Type B pancreatic cell (in vitro differentiated cells): ENCODE measurements at regions not wholly inside any gene's neighbourhood (a gene's known extent, or its start where the extent isn't known, plus 50 kb on each side); places are given as distances from the start of the nearest gene placed in this dataset.

Experiments used
- DNase-seq: peaks from one replicate; pipeline ENCODE4 v3.0.0; 2021; ENCODE audit warnings: mixed read lengths; ENCODE audit not compliant: unreplicated experiment; ENCODE audit errors: extremely low spot score
- H3K27ac Mint-ChIP-seq: 2 replicates; pipeline ENCODE4 v1.8.0; 2021; ENCODE audit warnings: mild to moderate bottlenecking, mixed read lengths
- H3K27me3 Mint-ChIP-seq: 2 replicates; pipeline ENCODE4 v1.8.0; 2021; ENCODE audit warnings: mixed read lengths
- H3K36me3 Mint-ChIP-seq: 2 replicates; pipeline ENCODE4 v1.8.0; 2021; ENCODE audit warnings: mixed read lengths
- H3K4me1 Mint-ChIP-seq: one replicate; pipeline ENCODE4 v1.8.0; 2021; ENCODE audit warnings: mixed read lengths; ENCODE audit not compliant: unreplicated experiment
- H3K4me3 Mint-ChIP-seq: 2 replicates; pipeline ENCODE4 v1.8.0; 2021; ENCODE audit warnings: mild to moderate bottlenecking, mixed read lengths
- H3K9me3 Mint-ChIP-seq: 2 replicates; pipeline ENCODE4 v1.8.0; 2021; ENCODE audit warnings: mixed read lengths
- TF ChIP-seq, protein P1 (sequence below): fragments of 200-600 bp; sonication (generic); conservative IDR thresholded peaks from 2 replicates; pipeline ENCODE4 v1.5.0; 2021; ENCODE audit warnings: antibody characterized with exemption, mild to moderate bottlenecking

DNA sequence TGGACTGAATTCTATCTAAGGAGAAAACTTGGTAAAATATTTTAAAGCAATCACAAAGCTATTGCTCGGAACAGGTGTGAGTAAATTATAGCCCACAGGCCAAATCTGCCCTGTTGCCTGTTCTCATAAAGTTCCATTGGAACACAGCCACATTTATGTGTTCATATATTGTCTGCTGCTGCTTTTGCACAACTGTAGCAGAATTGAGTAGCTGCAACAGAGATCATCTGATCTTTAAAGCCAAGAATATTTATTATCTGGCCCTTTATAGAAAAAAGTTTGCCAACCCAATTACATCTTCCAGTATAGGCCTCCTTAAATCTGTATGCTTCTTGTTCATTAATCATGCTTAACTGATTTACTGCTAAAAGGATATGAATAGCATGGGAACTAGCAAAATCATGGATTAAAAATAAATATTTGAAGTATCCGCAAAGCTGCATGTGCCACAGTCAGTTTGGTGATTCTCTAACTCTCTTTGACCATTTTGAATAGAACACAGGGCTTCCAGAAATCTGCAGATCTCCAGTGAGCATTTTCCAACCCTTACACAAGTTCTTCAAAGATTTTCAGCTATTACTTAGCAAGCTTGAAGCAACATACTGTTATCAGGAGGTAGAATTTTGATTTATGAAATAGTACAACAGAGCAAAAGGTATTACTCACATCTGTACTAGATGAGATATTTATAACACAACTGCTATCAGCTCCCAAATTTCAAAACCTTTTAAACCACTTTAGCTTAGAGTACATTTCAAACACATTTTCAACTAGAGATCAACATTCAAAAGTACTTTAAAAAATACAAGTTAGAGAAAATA, 312.6 kb upstream of the ID4 start:
- no peak for DNase-seq
- H3K27ac Mint-ChIP-seq: no peak overlapping the region
- H3K4me1 Mint-ChIP-seq: no peaks in the 10 kb centered on the region

GRCh38 chr6:19525673-19526072, 311.5 kb upstream of the ID4 start:
- Mint-ChIP-seq H3K27ac (no peak overlapping the region), H3K4me3 (no peak overlapping the region), H3K9me3 (no peaks in the 10 kb centered on the region), H3K27me3 (no peaks in the 10 kb centered on the region), H3K4me1 (no peaks in the 10 kb centered on the region), H3K36me3 (no peaks in the 10 kb centered on the region)
- TF ChIP-seq, protein P1, sequence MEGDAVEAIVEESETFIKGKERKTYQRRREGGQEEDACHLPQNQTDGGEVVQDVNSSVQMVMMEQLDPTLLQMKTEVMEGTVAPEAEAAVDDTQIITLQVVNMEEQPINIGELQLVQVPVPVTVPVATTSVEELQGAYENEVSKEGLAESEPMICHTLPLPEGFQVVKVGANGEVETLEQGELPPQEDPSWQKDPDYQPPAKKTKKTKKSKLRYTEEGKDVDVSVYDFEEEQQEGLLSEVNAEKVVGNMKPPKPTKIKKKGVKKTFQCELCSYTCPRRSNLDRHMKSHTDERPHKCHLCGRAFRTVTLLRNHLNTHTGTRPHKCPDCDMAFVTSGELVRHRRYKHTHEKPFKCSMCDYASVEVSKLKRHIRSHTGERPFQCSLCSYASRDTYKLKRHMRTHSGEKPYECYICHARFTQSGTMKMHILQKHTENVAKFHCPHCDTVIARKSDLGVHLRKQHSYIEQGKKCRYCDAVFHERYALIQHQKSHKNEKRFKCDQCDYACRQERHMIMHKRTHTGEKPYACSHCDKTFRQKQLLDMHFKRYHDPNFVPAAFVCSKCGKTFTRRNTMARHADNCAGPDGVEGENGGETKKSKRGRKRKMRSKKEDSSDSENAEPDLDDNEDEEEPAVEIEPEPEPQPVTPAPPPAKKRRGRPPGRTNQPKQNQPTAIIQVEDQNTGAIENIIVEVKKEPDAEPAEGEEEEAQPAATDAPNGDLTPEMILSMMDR: no peak
- DNase-seq: no peak

More for the DNA sequence above, 312.6 kb upstream of the ID4 start:
- Mint-ChIP-seq H3K36me3 (no peaks in the 10 kb centered on the region), H3K27me3 (no peaks in the 10 kb centered on the region), H3K9me3 (no peaks in the 10 kb centered on the region), H3K4me3 (no peak overlapping the region)
- TF ChIP-seq, protein P1: no peak

DNA sequence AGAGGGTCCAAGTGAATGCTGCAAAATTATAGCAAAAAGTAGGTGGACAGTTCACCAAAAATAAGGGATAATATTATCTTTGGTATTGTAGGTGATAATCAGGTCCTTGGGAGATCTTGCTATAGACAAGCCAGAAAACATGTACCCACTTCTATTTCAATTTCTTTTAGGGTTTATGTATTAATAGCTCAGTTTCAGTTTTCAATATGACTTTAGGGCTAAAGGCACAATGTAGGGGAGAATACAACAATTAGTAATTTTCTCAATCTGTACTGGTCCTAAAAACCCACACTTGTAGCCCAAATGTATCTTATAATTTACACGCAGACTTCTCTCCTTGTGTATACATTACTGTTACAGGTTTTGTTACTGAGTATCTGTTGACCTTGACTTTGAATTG, 307.0 kb upstream of the ID4 start:
- Mint-ChIP-seq H3K4me3 (no peak overlapping the region), H3K27ac (no peak overlapping the region), H3K36me3 (no peaks in the 10 kb centered on the region), H3K27me3 (no peaks in the 10 kb centered on the region), H3K4me1 (no peaks in the 10 kb centered on the region), H3K9me3 (no peaks in the 10 kb centered on the region)
- no peak for DNase-seq
- TF ChIP-seq, protein P1: no peak

DNA sequence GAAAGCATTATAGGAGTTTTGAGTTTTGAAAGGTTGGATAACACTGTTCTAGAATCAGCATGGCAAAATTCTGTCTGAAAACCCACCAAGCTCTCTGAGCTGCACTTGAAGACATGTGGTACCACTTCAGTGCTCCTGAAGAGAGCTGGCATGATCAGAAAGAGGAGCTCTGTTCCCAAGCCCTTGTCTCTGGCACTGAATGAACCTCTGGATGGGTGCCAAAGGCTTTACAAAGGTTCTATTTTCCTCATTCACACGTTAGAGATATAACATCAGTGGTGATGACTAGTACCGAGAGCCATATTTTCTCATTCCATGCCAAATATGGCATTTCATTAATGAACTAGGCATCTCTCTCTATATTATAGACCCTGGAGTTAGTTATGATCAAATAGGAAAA, 301.8 kb upstream of the ID4 start:
- H3K27me3 Mint-ChIP-seq: no peaks in the 10 kb centered on the region
- H3K9me3 Mint-ChIP-seq: peaks cover 9% of the 10 kb centered on the region
- H3K27ac Mint-ChIP-seq: no peak overlapping the region
- peaks cover 12% of the 10 kb centered on the region for H3K4me1 Mint-ChIP-seq
- no peak for DNase-seq
- H3K4me3 Mint-ChIP-seq: no peak overlapping the region
- TF ChIP-seq, protein P1: no peak
- no peaks in the 10 kb centered on the region for H3K36me3 Mint-ChIP-seq

DNA sequence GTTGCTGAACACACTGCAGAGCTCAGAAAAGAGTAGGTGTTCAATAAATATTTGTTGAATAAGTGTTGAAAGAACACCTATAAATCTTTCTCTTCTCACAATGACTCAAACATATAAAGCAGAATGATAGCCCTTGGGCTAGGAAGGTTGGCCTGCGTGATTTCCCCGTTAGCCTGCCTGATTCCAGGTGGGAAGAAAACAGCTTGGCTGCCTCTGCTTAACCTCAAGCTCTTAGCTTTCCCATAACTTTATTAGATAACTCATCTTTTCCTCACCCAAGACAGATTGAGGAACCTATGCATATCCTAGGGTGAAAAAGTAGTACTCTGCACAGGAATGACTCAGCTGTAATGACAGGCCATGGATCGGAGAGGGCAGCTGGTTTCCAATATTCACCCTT, 300.3 kb upstream of the ID4 start:
- Mint-ChIP-seq H3K4me3 (no peak overlapping the region), H3K36me3 (no peaks in the 10 kb centered on the region), H3K4me1 (peaks cover 12% of the 10 kb centered on the region), H3K27me3 (no peaks in the 10 kb centered on the region), H3K9me3 (peaks cover 12% of the 10 kb centered on the region), H3K27ac (no peak overlapping the region)
- DNase-seq: no peak
- TF ChIP-seq, protein P1: no peak
